GM23338 (cell line): ENCODE measurements at regions not wholly inside any gene's neighbourhood (a gene's known extent, or its start where the extent isn't known, plus 50 kb on each side); places are given as distances from the start of the nearest gene placed in this dataset.

Source experiments
- EZH2 ChIP-seq: fragments of 200-600 bp; sonication (generic); IDR thresholded peaks from one replicate; pipeline ENCODE4 v1.8.0; 2017; ENCODE audit warnings: antibody characterized with exemption, mild to moderate bottlenecking, low read depth; ENCODE audit not compliant: unreplicated experiment
- POLR2AphosphoS5 ChIP-seq: IDR thresholded peaks from 2 replicates; pipeline ENCODE4 v1.6.1; 2016; ENCODE audit warnings: antibody characterized with exemption, low read depth

DNA sequence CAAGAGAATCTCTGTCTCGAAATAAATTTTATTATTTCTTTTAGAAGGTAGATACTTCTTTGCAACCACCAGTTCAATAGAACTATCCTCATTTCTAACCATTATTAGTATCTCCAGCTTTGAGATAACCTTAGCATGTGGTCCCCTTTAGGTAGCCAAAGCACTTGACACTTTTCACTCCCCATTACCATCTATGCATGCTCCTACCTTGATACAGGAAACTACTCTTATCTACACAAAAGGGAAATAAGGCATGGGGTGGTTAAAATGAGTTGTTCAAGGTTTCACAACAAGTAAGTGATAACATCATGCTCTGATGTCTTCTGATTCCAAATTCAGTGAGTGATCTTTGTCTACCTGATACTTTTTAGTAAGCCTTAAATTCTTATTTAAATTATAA is 308.2 kb upstream of the CHORDC1 start:
- TF ChIP-seq EZH2 (no peak), POLR2AphosphoS5 (no peak)
